ENCODE measurements at regions not wholly inside any gene's neighbourhood (a gene's known extent, or its start where the extent isn't known, plus 50 kb on each side); places are given as distances from the start of the nearest gene placed in this dataset.

GRCh38 chr13:99698010-99698815, 196.9 kb downstream of the TM9SF2 start:
- H3K4me1 Mint-ChIP-seq = no peaks in the 10 kb centered on the region
- no peaks in the 10 kb centered on the region for H3K27me3 Mint-ChIP-seq
- H3K27ac Mint-ChIP-seq = no peak overlapping the region
- H3K4me3 Mint-ChIP-seq = peak overlapping the region in 1 of 4 donors; percentile 51
- no peaks in the 10 kb centered on the region for H3K36me3 Mint-ChIP-seq
- H3K9me3 Mint-ChIP-seq = peaks cover 0 to 2% (median 1%) of the 10 kb centered on the region in 3 donors

GRCh38 chr13:99695857-99696256, 194.6 kb downstream of the TM9SF2 start:
- Mint-ChIP-seq H3K4me1 (peaks cover 0 to 2% (median 1%) of the 10 kb centered on the region in 3 donors), H3K36me3 (no peaks in the 10 kb centered on the region)

GRCh38 chr13:99693852-99694611, 192.8 kb downstream of the TM9SF2 start:
- Mint-ChIP-seq H3K36me3 (no peaks in the 10 kb centered on the region), H3K9me3 (peaks cover 0 to 1% (median 0%) of the 10 kb centered on the region in 3 donors), H3K27me3 (peaks cover 2% of the 10 kb centered on the region), H3K4me3 (no peak overlapping the region), H3K27ac (no peak overlapping the region), H3K4me1 (peaks cover 4 to 13% (median 7%) of the 10 kb centered on the region in 3 donors)

More at GRCh38 chr13:99695857-99696256, 194.6 kb downstream of the TM9SF2 start:
- no peak overlapping the region for H3K27ac Mint-ChIP-seq
- peaks cover 0 to 2% (median 1%) of the 10 kb centered on the region in 3 donors for H3K9me3 Mint-ChIP-seq
- H3K27me3 Mint-ChIP-seq = no peaks in the 10 kb centered on the region
- H3K4me3 Mint-ChIP-seq = no peak overlapping the region

GRCh38 chr13:99693351-99693750, 192.1 kb downstream of the TM9SF2 start:
- peaks cover 2% of the 10 kb centered on the region for H3K27me3 Mint-ChIP-seq
- H3K4me1 Mint-ChIP-seq = peaks cover 4 to 13% (median 7%) of the 10 kb centered on the region in 3 donors
- no peak overlapping the region for H3K27ac Mint-ChIP-seq
- H3K4me3 Mint-ChIP-seq = no peak overlapping the region
- H3K36me3 Mint-ChIP-seq = no peaks in the 10 kb centered on the region
- peaks cover 0 to 1% (median 0%) of the 10 kb centered on the region in 3 donors for H3K9me3 Mint-ChIP-seq

- Mint-ChIP-seq H3K27ac (no peak overlapping the region), H3K9me3 (peaks cover 0 to 1% (median 0%) of the 10 kb centered on the region in 3 donors), H3K36me3 (no peaks in the 10 kb centered on the region), H3K27me3 (peaks cover 2% of the 10 kb centered on the region), H3K4me1 (peaks cover 4 to 13% (median 7%) of the 10 kb centered on the region in 3 donors), H3K4me3 (no peak overlapping the region)
Measured at GRCh38 chr13:99692854-99693253, 191.6 kb downstream of the TM9SF2 start.

- Mint-ChIP-seq H3K9me3 (peaks cover 0 to 1% (median 0%) of the 10 kb centered on the region in 3 donors), H3K27me3 (peaks cover 2% of the 10 kb centered on the region), H3K27ac (no peak overlapping the region), H3K4me3 (peak overlapping the region in 1 of 4 donors; percentile 42), H3K36me3 (no peaks in the 10 kb centered on the region), H3K4me1 (peaks cover 4 to 13% (median 7%) of the 10 kb centered on the region in 3 donors)
Measured at GRCh38 chr13:99691552-99691951, 190.3 kb downstream of the TM9SF2 start.

GRCh38 chr13:99690426-99691174, 189.3 kb downstream of the TM9SF2 start:
- Mint-ChIP-seq H3K27ac (peak overlapping the region in 1 of 3 donors; percentile 84), H3K4me1 (peaks cover 4 to 18% (median 7%) of the 10 kb centered on the region in 3 donors), H3K36me3 (peaks cover 1% of the 10 kb centered on the region), H3K9me3 (peaks cover 0 to 1% (median 0%) of the 10 kb centered on the region in 3 donors), H3K27me3 (peaks cover 2% of the 10 kb centered on the region), H3K4me3 (peak overlapping the region in 1 of 4 donors; percentile 70)

GRCh38 chr13:99689955-99690354, 188.7 kb downstream of the TM9SF2 start:
- H3K27me3 Mint-ChIP-seq = peaks cover 2% of the 10 kb centered on the region
- H3K4me3 Mint-ChIP-seq = peak overlapping the region in 1 of 4 donors; percentile 70

GRCh38 chr13:99688776-99689175, 187.5 kb downstream of the TM9SF2 start:
- Mint-ChIP-seq H3K4me1 (peaks cover 4 to 18% (median 7%) of the 10 kb centered on the region in 3 donors), H3K4me3 (no peak overlapping the region), H3K36me3 (peaks cover 1% of the 10 kb centered on the region), H3K9me3 (no peaks in the 10 kb centered on the region), H3K27me3 (peaks cover 2% of the 10 kb centered on the region), H3K27ac (no peak overlapping the region)

More at GRCh38 chr13:99689955-99690354, 188.7 kb downstream of the TM9SF2 start:
- Mint-ChIP-seq H3K9me3 (no peaks in the 10 kb centered on the region), H3K36me3 (peaks cover 1% of the 10 kb centered on the region), H3K4me1 (peaks cover 4 to 18% (median 7%) of the 10 kb centered on the region in 3 donors), H3K27ac (peak overlapping the region in 1 of 3 donors; percentile 84)

GRCh38 chr13:99687723-99688397, 186.6 kb downstream of the TM9SF2 start:
- H3K4me1 Mint-ChIP-seq = peaks cover 4 to 18% (median 7%) of the 10 kb centered on the region in 3 donors
- no peak overlapping the region for H3K4me3 Mint-ChIP-seq
- H3K27me3 Mint-ChIP-seq = peaks cover 2% of the 10 kb centered on the region
- H3K27ac Mint-ChIP-seq = no peak overlapping the region
- H3K9me3 Mint-ChIP-seq = no peaks in the 10 kb centered on the region
- H3K36me3 Mint-ChIP-seq = peaks cover 1% of the 10 kb centered on the region

GRCh38 chr13:99686944-99687411, 185.7 kb downstream of the TM9SF2 start:
- Mint-ChIP-seq H3K9me3 (no peaks in the 10 kb centered on the region), H3K4me3 (no peak overlapping the region), H3K4me1 (peaks cover 4 to 18% (median 7%) of the 10 kb centered on the region in 3 donors), H3K36me3 (peaks cover 1% of the 10 kb centered on the region), H3K27ac (no peak overlapping the region), H3K27me3 (peaks cover 2% of the 10 kb centered on the region)

DNA sequence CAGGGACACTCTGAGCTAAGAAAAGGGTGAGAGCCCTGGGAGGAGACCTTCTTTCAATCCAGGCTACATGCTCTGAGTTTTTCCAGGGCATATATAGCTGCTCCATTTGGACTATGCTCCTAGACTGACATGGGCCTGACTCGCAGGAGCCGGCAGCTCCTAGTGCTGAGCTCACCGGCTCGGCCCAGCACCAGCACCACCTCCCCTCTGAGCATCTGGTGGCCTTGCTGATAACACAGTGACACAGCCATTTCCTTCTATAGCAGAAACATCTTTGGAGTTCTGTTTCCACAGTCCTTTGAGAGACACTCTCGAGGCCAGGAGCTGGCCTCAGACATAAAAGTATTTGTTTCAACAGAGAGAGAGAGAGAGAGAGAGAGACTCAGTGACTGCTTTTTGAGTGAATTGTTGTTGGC, 184.9 kb downstream of the TM9SF2 start:
- H3K27me3 Mint-ChIP-seq = peaks cover 2% of the 10 kb centered on the region
- H3K4me1 Mint-ChIP-seq = peaks cover 2 to 18% (median 6%) of the 10 kb centered on the region in 3 donors
- H3K4me3 Mint-ChIP-seq = no peak overlapping the region
- H3K9me3 Mint-ChIP-seq = no peaks in the 10 kb centered on the region
- H3K36me3 Mint-ChIP-seq = peaks cover 1% of the 10 kb centered on the region
- H3K27ac Mint-ChIP-seq = no peak overlapping the region

DNA sequence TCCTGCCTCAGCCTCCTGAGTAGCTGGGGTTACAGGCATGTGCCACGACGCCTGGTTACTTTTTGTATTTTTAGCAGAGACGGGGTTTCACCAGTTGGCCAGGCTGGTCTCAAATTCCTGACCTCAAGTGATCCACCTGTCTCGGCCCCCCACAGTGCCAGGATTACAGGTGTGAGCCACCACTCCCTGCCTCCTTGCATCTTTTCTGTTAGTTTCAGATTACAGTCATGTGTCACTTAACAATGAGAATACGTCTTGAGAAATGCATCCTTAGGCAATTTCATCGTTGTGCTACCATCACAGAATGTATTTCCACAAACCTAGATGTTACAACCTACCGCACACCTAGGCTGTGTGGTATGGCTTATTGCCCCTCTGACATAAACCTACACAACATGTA, 180.4 kb downstream of the TM9SF2 start:
- Mint-ChIP-seq H3K4me1 (peaks cover 0 to 5% (median 0%) of the 10 kb centered on the region in 3 donors), H3K27me3 (no peaks in the 10 kb centered on the region), H3K27ac (no peak overlapping the region), H3K4me3 (no peak overlapping the region), H3K36me3 (peaks cover 1% of the 10 kb centered on the region), H3K9me3 (no peaks in the 10 kb centered on the region)

Measured in IgD-negative memory B cell (primary cell).